ENCODE measurements at regions not wholly inside any gene's neighbourhood (a gene's known extent, or its start where the extent isn't known, plus 50 kb on each side); places are given as distances from the start of the nearest gene placed in this dataset.

- TF ChIP-seq CTCF (IDR thresholded peaks at IDR 0.05; ENCODE audit: low read length) (no peak), EZH2 (optimal IDR thresholded peaks at IDR 0.05; ENCODE audit: low read depth, low read length) (no peak), EZH2phosphoT487 (IDR thresholded peaks at IDR 0.05; ENCODE audit: low read length) (no peak)
Measured at GRCh38 chr5:158026304-158027031, 167.5 kb upstream of the CLINT1 start.

Data from MM.1S (cell line).